ENCODE measurements at regions not wholly inside any gene's neighbourhood (a gene's known extent, or its start where the extent isn't known, plus 50 kb on each side); places are given as distances from the start of the nearest gene placed in this dataset.

DNA sequence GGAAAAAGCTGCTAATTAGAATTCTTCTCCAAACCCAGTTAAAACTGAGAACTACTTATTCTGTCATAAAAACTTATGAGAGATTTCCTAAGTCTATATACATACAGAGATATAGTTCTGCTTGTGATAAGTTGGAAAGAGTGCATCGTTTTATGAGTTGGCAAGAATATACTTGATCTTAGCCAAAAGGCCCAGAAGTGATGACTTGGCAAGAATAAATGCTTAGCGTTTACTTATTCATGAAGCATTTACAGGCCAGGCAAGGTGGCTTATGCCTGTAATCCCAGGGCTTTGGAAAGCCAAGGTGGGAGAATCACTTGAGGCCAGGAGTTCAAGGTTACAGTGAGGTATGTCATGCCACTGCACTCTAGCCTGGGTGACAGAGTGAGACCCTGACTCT, 81.7 kb downstream of the CYB561 start:
- TF ChIP-seq ARNT (IDR thresholded peaks at IDR 0.05) (no peak), SUZ12 (IDR thresholded peaks at IDR 0.05) (no peak), FOXM1 (IDR thresholded peaks at IDR 0.05; ENCODE audit: borderline replicate concordance) (no peak), SP1 (IDR thresholded peaks at IDR 0.05) (no peak), BHLHE40 (IDR thresholded peaks at IDR 0.05; ENCODE audit: borderline replicate concordance) (no peak)
- TF ChIP-seq, protein P1, sequence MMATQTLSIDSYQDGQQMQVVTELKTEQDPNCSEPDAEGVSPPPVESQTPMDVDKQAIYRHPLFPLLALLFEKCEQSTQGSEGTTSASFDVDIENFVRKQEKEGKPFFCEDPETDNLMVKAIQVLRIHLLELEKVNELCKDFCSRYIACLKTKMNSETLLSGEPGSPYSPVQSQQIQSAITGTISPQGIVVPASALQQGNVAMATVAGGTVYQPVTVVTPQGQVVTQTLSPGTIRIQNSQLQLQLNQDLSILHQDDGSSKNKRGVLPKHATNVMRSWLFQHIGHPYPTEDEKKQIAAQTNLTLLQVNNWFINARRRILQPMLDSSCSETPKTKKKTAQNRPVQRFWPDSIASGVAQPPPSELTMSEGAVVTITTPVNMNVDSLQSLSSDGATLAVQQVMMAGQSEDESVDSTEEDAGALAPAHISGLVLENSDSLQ (IDR thresholded peaks at IDR 0.05) = no peak

Data from HEK293T (cell line).